ENCODE measurements at regions not wholly inside any gene's neighbourhood (a gene's known extent, or its start where the extent isn't known, plus 50 kb on each side); places are given as distances from the start of the nearest gene placed in this dataset.

GRCh38 chr2:144583741-144584453 is 64.0 kb upstream of the ZEB2 start:
- peaks cover 19% of the 10 kb centered on the region for H3K27me3 Mint-ChIP-seq
- no peak for DNase-seq
- peaks cover 4% of the 10 kb centered on the region for H3K4me1 Mint-ChIP-seq
- H3K9me3 ChIP-seq (ENCODE audit: control insufficient read depth, low read length, poor library complexity, severe bottlenecking) = no peaks in the 10 kb centered on the region
- H3K4me3 Mint-ChIP-seq = no peak overlapping the region
- H3K36me3 Mint-ChIP-seq (ENCODE audit: low read depth) = peaks cover 2% of the 10 kb centered on the region
- H3K27ac Mint-ChIP-seq = no peak overlapping the region
- ATAC-seq = no peak

DNA sequence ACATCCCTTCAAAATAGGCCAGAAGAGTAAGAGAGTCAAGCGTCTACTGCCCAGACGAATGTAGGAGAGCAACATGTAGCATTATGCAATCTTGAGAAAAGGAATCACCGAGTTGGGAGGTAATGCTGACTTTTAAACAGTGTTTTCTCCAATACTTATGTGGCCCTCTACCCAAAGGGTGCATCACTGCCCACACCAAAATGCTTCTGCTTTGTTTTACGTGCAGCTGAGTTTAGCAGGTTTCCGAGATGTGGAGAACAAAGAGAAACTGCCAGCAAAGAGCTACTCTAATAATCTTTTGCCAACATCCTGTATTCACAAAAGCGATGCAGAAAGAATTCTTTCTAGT is 63.4 kb upstream of the ZEB2 start:
- no peak for ATAC-seq
- no peak overlapping the region for H3K4me3 Mint-ChIP-seq
- H3K9me3 ChIP-seq (ENCODE audit: control insufficient read depth, low read length, poor library complexity, severe bottlenecking) = no peaks in the 10 kb centered on the region
- peaks cover 19% of the 10 kb centered on the region for H3K27me3 Mint-ChIP-seq
- DNase-seq = no peak
- H3K4me1 Mint-ChIP-seq = peaks cover 4% of the 10 kb centered on the region
- peaks cover 2% of the 10 kb centered on the region for H3K36me3 Mint-ChIP-seq (ENCODE audit: low read depth)
- no peak overlapping the region for H3K27ac Mint-ChIP-seq

GRCh38 chr2:144582651-144583380 is 62.9 kb upstream of the ZEB2 start:
- H3K9me3 ChIP-seq (ENCODE audit: control insufficient read depth, low read length, poor library complexity, severe bottlenecking) = no peaks in the 10 kb centered on the region
- Mint-ChIP-seq H3K27me3 (peaks cover 18% of the 10 kb centered on the region), H3K4me1 (peaks cover 4% of the 10 kb centered on the region), H3K4me3 (no peak overlapping the region), H3K27ac (no peak overlapping the region), H3K36me3 (ENCODE audit: low read depth) (peaks cover 2% of the 10 kb centered on the region)
- DNase-seq (no peak), ATAC-seq (no peak)

GRCh38 chr2:144580521-144581161 is 60.7 kb upstream of the ZEB2 start:
- H3K27me3 Mint-ChIP-seq = peaks cover 18% of the 10 kb centered on the region
- ATAC-seq = no peak
- no peak overlapping the region for H3K4me3 Mint-ChIP-seq
- no peak for DNase-seq
- no peaks in the 10 kb centered on the region for H3K36me3 Mint-ChIP-seq (ENCODE audit: low read depth)
- H3K27ac Mint-ChIP-seq = no peak overlapping the region
- H3K4me1 Mint-ChIP-seq = peaks cover 4% of the 10 kb centered on the region
- no peaks in the 10 kb centered on the region for H3K9me3 ChIP-seq (ENCODE audit: control insufficient read depth, low read length, poor library complexity, severe bottlenecking)

DNA sequence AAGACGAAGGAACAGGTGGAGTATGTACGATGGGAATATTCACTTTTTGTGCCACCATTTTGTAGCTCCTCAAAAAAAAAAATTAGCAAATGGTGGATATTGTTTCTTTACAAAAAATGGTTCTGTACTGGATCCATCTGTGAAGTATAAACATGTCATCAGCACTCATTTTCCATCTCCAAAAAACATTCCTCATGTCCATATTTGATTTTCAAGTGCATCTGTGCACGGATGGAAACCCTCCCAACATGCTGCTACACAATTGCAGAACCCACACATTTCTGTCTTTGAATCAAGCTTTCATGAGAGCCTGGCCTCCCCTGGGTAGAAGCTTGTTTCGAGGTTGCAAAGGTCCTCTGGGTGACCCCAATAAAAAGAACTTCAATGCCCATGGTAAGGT is 59.6 kb upstream of the ZEB2 start:
- no peaks in the 10 kb centered on the region for H3K36me3 Mint-ChIP-seq (ENCODE audit: low read depth)
- ATAC-seq = no peak
- no peak for DNase-seq
- H3K4me1 Mint-ChIP-seq = peaks cover 4% of the 10 kb centered on the region
- no peak overlapping the region for H3K4me3 Mint-ChIP-seq
- no peak overlapping the region for H3K27ac Mint-ChIP-seq
- peaks cover 18% of the 10 kb centered on the region for H3K27me3 Mint-ChIP-seq
- H3K9me3 ChIP-seq (ENCODE audit: control insufficient read depth, low read length, poor library complexity, severe bottlenecking) = no peaks in the 10 kb centered on the region

DNA sequence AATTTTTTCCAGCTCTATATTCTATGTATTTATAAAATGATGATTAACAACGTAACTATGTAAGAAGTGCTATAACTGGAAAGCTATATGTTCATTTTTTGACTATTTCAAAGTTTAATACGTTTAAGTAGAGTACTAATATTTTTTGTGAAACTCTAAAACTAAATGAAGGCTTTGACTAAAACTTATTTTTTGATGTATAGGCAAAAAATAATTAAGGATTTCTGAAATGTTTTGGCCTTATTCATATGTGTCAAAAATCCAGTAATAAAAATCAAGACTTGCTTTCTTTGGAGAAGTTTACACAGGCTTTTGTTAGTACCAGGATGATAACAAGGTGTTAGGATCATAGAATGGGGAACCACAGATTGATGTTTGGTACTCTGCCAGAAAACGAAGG is 58.2 kb upstream of the ZEB2 start:
- H3K36me3 Mint-ChIP-seq (ENCODE audit: low read depth) = no peaks in the 10 kb centered on the region
- H3K27ac Mint-ChIP-seq = no peak overlapping the region
- ATAC-seq (no peak), DNase-seq (no peak)
- H3K4me3 Mint-ChIP-seq = no peak overlapping the region
- peaks cover under 1% of the 10 kb centered on the region for H3K4me1 Mint-ChIP-seq
- H3K27me3 Mint-ChIP-seq = peaks cover 18% of the 10 kb centered on the region
- H3K9me3 ChIP-seq (ENCODE audit: control insufficient read depth, low read length, poor library complexity, severe bottlenecking) = no peaks in the 10 kb centered on the region

- H3K27me3 Mint-ChIP-seq = peaks cover 10% of the 10 kb centered on the region
- no peaks in the 10 kb centered on the region for H3K9me3 ChIP-seq (ENCODE audit: control insufficient read depth, low read length, poor library complexity, severe bottlenecking)
- peaks cover 3% of the 10 kb centered on the region for H3K4me1 Mint-ChIP-seq
- DNase-seq = no peak
- no peaks in the 10 kb centered on the region for H3K36me3 Mint-ChIP-seq (ENCODE audit: low read depth)
- H3K4me3 Mint-ChIP-seq = no peak overlapping the region
- no peak for ATAC-seq
- no peak overlapping the region for H3K27ac Mint-ChIP-seq
These were observed 53.1 kb upstream of the ZEB2 start for GRCh38 chr2:144572977-144573376.

- ATAC-seq (no peak), DNase-seq (no peak)
- H3K9me3 ChIP-seq (ENCODE audit: control insufficient read depth, low read length, poor library complexity, severe bottlenecking) = no peaks in the 10 kb centered on the region
- Mint-ChIP-seq H3K36me3 (ENCODE audit: low read depth) (no peaks in the 10 kb centered on the region), H3K27me3 (peaks cover 6% of the 10 kb centered on the region), H3K4me3 (no peak overlapping the region), H3K4me1 (peaks cover 3% of the 10 kb centered on the region), H3K27ac (no peak overlapping the region)
These were observed 51.9 kb upstream of the ZEB2 start for GRCh38 chr2:144571770-144572169.

DNA sequence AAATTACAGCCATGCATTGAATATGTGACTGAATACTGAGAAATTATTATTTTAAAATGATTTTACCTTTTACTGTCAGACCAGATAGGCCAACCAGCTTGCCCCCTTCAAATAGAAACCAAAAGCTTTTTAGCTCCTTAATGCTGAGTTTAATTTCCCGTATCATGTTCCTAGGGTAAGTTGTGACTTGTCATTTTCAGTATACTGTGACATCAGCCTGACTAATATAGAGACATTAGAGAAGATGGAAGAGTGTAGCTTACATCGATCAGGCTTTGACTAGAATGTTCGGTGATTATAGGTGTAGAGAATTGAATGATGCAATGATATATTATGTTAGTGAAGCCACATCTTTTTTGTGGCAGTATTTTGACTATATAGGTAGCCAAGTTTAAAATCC is 50.6 kb upstream of the ZEB2 start:
- H3K9me3 ChIP-seq (ENCODE audit: control insufficient read depth, low read length, poor library complexity, severe bottlenecking) = no peaks in the 10 kb centered on the region
- Mint-ChIP-seq H3K36me3 (ENCODE audit: low read depth) (no peaks in the 10 kb centered on the region), H3K27me3 (peaks cover 6% of the 10 kb centered on the region), H3K4me3 (no peak overlapping the region), H3K4me1 (peaks cover 3% of the 10 kb centered on the region), H3K27ac (no peak overlapping the region)
- no peak for DNase-seq
- no peak for ATAC-seq
